HT-29 (cell line): ENCODE measurements at regions not wholly inside any gene's neighbourhood (a gene's known extent, or its start where the extent isn't known, plus 50 kb on each side); places are given as distances from the start of the nearest gene placed in this dataset.

Experiments used
- DNase-seq: peaks from one replicate; pipeline ENCODE4 v3.0.0-alpha.2; 2015; ENCODE audit warnings: low spot score

DNA sequence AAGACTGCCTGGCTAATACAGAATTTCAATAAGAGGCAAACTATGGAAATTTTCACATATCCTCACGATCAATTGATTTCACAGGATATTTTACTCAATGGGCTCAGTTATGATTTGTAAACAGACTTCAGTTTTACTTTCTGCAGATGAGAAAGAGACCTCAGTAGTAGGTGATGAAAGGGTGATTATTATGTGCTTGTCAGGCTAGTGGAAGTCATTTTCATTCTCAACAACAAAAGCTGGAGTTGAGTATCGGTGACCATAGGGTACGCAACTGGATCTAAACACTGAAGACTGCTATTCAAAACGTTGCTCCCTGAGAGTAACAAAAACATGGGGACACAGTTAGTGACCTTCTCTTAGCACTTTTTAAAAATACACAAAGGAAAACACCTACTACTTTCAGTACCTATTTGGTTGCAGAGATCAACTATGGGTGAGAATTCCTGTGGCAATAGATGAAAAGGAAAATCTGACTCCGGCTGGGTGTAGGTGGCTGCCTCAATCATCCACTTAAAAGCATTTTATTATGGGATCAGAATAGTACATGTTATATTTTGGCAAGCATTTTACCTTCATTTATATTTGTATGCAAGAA, 126.2 kb upstream of the VRK2 start:
- DNase-seq, result no peak

DNA sequence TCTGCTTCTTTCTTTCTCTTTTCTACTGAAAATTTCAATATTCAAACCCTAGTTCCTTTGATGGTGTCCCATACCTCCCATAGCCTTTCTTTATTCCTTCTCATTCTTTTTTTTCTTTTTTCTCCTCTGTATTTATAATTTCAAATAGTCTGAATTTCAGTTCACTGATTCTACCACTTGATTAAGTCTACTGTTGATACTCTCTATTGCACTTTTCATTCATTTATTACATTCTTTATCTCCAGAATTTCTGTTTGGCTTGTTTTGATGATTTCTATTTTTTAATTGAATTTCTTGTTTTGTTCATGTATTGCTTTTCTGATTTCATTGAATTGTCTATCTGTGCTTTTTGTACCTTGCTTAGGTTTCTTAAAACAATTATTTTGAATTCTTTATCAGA, 111.9 kb upstream of the VRK2 start:
- no peak for DNase-seq

DNA sequence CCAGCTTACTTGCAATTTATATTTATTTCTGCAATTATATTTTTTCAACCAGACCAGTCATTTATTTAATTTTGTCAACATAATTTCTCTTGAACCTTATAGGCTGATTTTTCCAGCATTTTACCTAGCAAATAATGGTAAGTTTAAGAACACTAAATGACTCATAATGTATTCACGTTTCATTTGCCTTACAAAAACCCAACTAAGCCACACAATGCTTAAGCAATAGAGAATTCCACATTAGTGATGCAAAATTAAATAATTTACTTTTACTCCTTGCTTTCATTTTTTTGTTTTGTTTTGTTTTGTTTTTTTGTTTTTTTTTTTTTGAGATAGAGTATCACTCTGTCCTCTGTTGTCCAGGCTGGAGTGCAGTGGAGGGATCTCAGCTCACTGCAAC, 110.4 kb upstream of the VRK2 start:
- DNase-seq, result no peak

DNA sequence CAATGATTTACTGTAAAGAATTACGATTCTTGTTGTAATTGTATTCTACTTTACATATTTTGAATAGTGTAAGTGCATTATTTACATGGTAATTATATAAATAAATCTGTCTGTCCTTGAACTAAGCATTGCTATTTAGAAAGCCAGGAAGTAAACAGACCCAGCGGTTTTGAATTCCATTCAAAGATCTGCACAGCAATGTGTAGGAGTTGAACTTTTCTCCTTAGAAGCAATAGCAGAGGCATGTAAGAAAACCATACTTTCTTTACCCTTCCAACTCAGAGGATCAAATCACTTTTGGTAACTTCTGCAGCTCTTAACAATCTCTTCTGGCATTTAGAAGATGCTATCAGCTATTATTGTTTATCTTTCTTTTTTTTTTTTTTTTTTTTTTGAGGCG, 109.2 kb upstream of the VRK2 start:
- no peak for DNase-seq

DNA sequence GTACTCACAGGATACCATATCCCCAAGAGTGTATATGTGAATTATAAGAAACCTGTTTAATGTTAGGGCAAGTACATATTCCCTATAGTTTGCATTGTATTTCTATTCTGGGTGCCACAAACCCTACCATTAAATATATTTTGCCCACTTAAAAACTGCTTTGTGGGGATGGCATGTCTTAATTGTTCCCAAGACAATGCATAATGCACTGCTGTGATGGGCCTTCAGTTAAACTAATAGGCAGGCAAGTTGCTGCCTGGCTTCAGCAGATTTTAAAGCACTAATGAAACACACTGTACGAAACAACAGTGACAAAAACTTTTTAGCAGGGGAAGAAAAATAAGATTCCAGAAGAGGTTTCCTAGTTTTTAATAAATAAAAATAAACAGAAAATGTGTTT, 104.8 kb upstream of the VRK2 start:
- DNase-seq, result no peak

DNA sequence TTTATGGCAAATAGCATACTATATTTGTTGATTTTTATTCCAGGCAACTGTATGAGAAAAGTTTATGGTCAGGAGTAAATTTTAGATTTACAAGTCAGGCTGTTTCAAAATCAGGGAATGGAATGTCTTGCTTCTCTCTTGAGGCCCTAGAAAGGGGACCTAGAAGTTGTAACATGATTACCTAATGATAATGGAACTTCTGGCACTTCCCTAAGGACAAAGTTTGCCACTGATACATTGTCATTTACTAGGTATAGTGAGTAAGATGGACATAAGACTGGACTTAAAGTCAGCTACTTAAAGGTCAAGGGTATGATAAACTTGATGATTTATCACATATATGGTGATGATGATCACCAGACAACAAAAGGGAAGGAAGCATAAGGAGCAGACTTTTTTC, 103.3 kb upstream of the VRK2 start:
- no peak for DNase-seq

DNA sequence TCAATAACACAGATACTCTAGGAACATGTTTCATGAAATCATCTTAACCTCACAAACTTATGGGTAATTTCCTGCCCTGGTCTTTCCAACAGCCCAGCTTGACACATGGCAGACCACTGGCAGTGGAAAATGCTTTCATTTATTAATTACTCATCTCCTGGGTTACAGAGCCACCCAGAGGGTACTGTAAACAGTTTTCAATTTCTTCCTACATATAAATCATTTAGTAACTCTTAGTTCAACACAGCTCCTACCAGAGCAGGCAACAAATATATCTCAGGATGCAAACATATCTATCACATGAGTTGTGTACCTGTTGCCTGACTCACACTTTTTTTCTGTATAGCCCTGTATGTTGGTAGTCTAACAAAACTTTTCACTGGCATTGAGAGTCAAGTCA, 99.2 kb upstream of the VRK2 start:
- no peak for DNase-seq

DNA sequence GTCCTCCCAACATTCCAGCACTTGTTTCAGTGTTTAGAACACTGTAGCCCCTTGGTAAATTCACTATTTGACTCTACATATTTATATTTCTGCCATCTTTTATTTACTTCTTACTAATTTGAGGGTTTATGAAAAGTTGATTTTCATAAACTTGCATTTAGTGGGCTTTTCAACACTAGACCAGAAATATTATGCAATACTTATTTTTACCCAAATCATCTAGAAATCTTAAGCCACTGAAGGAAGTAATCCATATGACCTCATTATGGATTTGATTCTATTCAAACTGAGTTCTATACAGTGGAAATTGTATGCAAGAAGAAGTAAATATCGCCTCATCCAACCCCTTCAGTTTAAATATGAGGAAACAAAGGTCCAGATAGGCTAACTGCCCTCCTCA, 92.6 kb upstream of the VRK2 start:
- no peak for DNase-seq

DNA sequence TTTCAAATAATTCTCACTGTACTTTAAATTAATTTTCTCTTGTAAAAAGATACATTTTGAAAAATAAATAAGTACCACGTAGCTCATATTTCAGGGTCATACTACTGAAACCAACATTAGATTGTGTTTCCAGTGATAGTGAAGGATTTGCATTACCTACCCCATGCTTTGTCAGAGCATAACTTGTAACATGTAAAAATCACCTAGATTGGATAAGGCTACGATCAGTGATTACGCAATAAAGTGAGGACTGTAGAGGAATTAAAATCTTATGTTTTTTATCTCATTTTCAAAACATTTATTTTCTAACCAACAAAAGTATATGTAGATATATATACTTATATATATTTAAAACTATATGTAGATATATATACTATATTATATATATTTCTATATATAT, 89.4 kb upstream of the VRK2 start:
- no peak for DNase-seq

DNA sequence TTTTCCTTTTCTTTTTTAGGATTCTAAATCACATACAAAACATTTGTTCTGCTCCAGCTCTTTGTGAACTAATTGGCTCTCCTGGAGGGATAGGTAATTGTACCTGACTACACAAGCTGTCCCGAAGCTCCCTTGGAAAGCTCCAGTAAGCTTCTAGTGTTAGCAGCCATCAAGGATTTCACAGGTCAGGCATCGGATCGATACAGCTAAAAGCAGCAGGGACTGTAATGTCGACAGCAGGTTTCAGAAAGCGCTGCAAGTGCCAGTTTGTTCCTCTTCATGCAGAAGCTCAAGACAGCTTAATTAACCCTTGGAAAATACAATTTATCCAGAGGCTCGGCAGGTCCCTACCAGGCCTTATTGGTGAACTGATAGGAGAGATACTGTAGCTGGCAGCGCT, 87.2 kb upstream of the VRK2 start:
- DNase-seq, result no peak

DNA sequence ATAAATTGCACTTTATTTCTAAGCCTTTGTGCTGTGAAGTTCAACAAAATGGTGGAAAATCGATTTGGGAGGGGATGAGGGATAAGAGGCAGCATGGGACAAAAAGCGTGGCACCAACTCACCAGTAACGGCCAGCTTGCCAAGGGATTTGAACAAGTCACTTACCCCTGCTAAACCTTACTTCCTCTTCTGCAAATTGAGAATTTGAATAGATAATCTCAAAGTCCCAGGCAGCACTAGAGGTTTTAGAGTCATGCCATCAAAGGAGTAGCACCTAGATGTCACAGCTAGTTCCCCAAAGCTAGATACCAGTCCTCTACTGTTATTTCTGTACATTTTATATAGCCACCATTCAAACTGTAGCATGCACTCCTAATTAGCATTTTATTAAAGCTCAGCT, 83.7 kb upstream of the VRK2 start:
- no peak for DNase-seq

DNA sequence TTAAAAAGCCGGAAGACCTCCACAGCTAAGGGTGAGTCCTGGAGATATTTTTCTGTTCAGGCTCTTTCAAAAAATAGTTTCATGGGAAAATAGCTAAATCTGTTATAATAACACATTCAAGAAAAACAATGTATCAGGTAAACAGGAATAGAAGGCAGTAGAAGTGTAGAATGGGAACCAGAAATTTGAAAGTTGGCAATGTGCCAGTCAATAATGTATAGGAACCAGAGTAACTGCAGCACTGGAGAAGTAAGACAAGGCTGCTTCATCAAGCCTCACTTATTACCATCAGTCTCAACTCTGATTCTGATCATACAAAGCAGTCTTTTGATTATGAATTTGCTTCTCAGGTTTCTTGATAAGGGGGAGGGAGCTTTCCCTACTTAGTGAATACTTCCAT, 81.4 kb upstream of the VRK2 start:
- DNase-seq, result no peak

DNA sequence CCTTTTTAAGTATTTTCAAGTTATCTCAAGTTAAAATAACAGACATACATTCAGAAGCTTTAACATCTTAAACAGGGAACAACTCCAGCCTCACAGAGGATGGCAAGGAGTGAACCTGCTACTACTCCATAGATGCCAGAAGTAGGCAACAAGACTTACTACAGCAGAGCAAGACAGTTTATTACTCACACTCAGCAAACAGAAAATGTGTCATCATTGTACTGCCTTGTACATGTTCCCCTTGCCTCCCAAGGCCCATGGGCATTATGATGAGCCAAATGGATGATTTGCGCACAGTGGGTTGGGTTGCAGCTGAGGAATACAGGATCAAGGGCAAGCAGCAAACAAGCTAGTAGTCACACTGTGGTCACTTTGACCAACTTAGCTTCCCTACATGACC, 80.6 kb upstream of the VRK2 start:
- no peak for DNase-seq

DNA sequence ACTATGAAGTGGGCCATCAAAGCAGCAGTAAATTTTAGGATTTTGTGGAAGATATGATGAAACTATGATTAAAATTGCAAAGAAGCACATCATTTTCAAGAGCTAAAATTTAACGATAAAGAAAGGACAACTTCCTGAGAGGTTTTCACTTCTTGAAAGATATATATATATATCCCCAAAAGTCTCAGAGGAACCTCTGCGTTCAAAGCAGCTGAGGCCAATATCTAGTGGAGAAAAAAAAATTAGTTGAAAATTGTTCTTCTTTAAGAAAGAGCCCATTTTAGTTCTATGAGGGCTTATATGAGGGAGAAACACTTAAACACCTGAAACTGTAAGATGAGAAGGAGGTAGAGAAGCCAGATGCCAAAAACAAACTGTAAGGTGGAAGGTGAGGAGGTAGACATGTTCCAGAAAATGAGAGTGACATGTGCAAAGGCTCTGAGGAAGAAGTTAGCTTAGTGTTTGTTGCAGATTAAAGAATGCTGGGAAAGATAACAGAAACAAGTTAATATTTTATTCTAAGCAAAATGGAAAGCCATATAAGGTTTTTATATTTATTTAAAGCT, 72.9 kb upstream of the VRK2 start:
- DNase-seq, result no peak

DNA sequence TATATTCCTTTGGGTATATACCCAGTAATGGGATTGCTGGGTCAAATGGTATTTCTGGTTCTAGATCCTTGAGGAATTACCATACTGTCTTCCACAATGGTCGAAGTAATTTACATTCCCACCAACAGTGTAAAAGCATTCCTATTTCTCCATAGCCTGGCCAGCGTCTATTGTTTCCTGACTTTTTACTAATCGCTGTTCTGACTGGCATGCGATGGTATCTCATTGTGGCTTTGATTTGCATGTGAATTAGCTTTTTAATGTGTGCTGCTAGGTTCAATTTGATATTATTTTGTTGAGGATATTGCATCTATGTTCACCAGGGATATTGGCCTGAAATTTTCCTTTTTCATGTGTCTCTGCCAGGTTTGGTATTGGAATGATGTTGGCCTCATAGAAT, 67.4 kb upstream of the VRK2 start:
- no peak for DNase-seq

DNA sequence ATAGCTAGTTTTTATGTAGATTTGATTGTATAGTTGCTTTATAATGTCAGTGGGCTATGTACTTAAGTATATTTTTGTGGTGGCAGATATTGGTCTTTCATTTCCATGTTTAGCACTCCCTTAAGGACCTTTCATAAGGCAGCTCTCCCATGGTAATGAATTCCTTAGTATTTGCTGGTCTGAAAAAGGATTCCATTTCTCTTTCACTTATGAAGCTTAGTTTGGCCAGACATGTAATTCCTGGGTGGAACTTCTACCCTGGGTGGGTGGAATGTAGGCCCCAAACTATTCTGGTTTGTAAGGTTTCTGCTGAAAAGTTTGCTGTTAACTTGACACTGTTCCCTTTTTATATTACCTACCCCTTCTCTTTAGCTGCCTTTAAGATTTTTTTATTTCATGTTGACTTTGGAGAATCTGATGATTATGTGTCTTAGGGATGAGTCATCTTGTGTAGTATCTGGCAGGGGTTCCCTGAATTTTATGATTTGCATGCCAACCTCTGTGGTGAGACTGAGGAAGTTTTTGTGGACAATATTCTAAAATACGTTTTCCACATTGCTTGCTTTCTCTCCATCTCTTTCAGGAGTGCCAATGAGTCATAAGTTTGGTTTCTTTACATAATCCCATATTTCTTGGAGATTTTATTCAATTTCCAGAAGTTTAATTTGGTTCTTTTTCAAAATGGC, 65.4 kb upstream of the VRK2 start:
- DNase-seq, result no peak

DNA sequence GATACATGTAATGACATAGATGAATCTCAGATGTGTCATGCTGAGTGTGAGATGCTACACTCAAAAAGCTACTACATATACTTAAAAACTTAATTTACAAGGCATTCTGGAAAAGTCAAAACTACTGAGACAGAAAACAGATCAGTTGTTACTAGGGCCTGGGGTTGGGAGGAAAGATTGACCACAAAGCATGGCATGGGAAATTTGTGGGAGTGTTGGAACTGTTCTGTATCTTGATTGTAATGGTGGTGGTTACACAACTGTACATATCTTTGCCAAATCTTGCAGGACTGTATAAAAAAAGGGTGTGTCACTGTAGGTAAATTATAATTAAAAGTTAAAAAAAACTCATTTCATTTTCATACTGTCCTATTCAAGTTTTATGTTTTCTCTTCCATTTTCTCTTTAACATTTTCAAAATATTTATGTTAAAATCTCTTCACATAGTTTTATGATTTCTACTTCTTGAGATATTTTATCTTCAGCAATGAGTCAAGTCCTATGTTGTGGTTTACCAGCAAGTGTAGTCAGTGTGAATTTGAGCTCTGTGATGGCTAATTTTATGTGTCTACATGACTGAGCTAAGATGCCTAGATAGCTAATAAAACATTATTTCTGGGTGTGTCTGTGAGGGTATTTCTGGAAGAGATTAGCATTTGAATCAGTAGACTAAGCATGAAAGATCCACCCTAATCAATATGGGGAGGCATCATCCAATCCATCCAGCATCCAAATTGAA, 58.6 kb upstream of the VRK2 start:
- DNase-seq, result no peak

DNA sequence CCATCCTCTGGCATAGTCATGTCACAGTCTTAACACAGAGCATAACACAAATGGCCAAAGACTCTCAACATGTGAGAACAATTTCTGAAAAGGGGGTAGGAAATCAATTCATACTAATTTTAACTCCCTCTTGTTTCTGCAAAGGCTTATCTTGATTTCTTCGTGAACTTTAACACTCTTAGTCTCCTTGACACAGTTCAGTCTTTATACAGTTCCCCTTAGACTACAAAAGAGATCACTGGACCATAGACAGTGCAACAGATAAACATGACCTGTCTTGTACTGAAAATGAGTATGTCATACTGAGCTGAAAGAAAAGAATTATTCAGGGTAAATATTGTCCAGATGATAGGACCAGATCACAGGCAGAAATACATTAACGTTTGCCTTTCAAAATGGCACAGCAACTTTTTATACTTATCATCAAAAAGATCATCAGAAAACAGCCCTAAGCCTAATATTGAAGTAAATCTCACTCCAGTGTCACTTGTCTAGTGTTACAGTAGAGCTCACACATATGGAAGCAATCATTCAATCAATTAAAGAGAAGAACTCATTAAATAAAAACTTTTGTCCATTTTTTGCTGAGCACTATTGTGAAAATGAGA, 56.4 kb upstream of the VRK2 start:
- no peak for DNase-seq
